NB4 (cell line): ENCODE measurements at regions not wholly inside any gene's neighbourhood (a gene's known extent, or its start where the extent isn't known, plus 50 kb on each side); places are given as distances from the start of the nearest gene placed in this dataset.

Experiments
- DNase-seq: peaks from one replicate; pipeline ENCODE4 v3.0.0; 2010; ENCODE audit warnings: low read depth
- H3K4me3 ChIP-seq: one replicate; pipeline ENCODE4 v1.5.1; 2011; ENCODE audit warnings: mild to moderate bottlenecking, low read depth, low read length, moderate library complexity
- CTCF ChIP-seq: IDR thresholded peaks from one replicate; pipeline ENCODE4 v1.5.1; 2012; ENCODE audit warnings: low read depth, low read length
- MYC ChIP-seq: IDR thresholded peaks from 2 replicates; pipeline ENCODE4 v1.6.1; 2011; ENCODE audit warnings: low read depth, low read length
- POLR2A ChIP-seq: IDR thresholded peaks from 2 replicates; pipeline ENCODE4 v1.6.1; 2011; ENCODE audit warnings: mild to moderate bottlenecking; ENCODE audit not compliant: insufficient read length; ENCODE audit errors: extremely low read depth
- TF ChIP-seq, protein P1 (sequence below): IDR thresholded peaks from 2 replicates; pipeline ENCODE4 v1.6.1; 2011; ENCODE audit warnings: low read depth, low read length

GRCh38 chr3:153313302-153313965 lies 151.4 kb downstream of the RAP2B start:
- TF ChIP-seq POLR2A (no peak), MYC (no peak)
- H3K4me3 ChIP-seq, result no peak overlapping the region
- no peak for DNase-seq

- DNase-seq, result no peak
- H3K4me3 ChIP-seq, result no peak overlapping the region
- TF ChIP-seq MYC, result no peak
- TF ChIP-seq, protein P1, sequence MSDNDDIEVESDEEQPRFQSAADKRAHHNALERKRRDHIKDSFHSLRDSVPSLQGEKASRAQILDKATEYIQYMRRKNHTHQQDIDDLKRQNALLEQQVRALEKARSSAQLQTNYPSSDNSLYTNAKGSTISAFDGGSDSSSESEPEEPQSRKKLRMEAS, result no peak
- TF ChIP-seq POLR2A, result no peak
- no peak for TF ChIP-seq CTCF
These were observed 152.0 kb downstream of the RAP2B start for GRCh38 chr3:153314038-153314437.

GRCh38 chr3:153315781-153316180 lies 153.8 kb downstream of the RAP2B start:
- no peak for DNase-seq

DNA sequence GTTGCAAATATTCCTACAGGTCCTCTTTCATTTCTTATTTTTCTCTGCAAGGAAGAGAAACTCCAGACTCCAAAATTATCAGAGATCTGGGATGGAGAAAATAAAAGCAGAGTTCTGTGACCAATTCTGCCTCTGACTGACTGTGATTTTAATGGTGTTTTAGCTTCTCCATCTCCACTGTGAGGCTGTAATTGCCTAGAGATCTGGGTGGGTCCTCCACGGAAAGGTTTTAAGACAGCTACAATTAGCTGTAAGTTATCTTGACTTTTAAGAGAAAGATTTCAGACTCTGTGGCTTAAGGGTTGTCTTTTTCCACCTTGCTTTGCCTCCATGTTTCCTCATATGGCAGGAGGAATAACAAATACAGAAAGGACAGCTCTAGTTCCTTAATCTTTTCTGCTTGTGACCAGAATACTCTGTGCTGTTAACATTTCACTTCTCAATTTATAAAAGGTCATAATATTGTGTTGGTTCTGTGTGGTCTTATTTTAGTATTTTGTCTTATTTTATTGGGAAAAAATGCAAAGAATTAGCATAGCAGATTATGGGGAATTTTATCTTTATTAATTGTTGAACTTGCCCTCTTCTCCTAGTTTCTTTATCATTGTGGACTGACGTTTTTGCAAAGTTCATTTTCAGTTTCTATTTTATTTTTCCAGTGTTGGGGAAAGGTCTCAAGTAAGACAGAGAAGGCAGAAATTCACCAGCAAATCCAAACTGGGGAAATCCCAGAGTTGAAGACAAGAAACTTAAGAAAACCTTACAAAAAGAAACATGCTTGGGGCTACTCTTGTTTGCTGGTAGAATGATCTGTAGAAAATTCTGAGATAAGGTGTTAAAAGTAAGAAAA lies 157.9 kb downstream of the RAP2B start:
- no peak overlapping the region for H3K4me3 ChIP-seq
- no peak for DNase-seq
- TF ChIP-seq POLR2A (no peak), CTCF (no peak), MYC (no peak)
- TF ChIP-seq, protein P1, result no peak

More at GRCh38 chr3:153315781-153316180, 153.8 kb downstream of the RAP2B start:
- no peak overlapping the region for H3K4me3 ChIP-seq
- no peak for TF ChIP-seq CTCF
- TF ChIP-seq, protein P1, result no peak
- no peak for TF ChIP-seq POLR2A
- TF ChIP-seq MYC, result no peak

GRCh38 chr3:153320585-153321128 lies 158.6 kb downstream of the RAP2B start:
- no peak overlapping the region for H3K4me3 ChIP-seq
- DNase-seq, result no peak
- TF ChIP-seq, protein P1, result no peak
- TF ChIP-seq MYC (no peak), CTCF (no peak), POLR2A (no peak)

- no peak for DNase-seq
- TF ChIP-seq, protein P1, result no peak
- no peak for TF ChIP-seq POLR2A
- no peak for TF ChIP-seq CTCF
- TF ChIP-seq MYC, result no peak
- H3K4me3 ChIP-seq, result no peak overlapping the region
These were observed 166.7 kb downstream of the RAP2B start for GRCh38 chr3:153328690-153329089.
